ENCODE measurements at regions not wholly inside any gene's neighbourhood (a gene's known extent, or its start where the extent isn't known, plus 50 kb on each side); places are given as distances from the start of the nearest gene placed in this dataset.

- no peak for TF ChIP-seq CTCF (IDR thresholded peaks at IDR 0.05; ENCODE audit: borderline replicate concordance, extremely low read depth, insufficient read depth)
- no peaks in the 10 kb centered on the region for H3K27me3 ChIP-seq (ENCODE audit: control insufficient read depth, insufficient read depth, low read length)
- DNase-seq (no peak), FAIRE-seq (no peak)
- intact Hi-C loops (cut with DNase I), result no loop called here
- no peaks in the 10 kb centered on the region for H3K4me1 ChIP-seq (ENCODE audit: control insufficient read depth in 2 of 3, insufficient read depth in 2 of 3, low read depth in 1 of 3, low read length in 3 of 3)
- no peak overlapping the region for H3K4me3 ChIP-seq (ENCODE audit: low read length in 3 of 3)
- no peaks in the 10 kb centered on the region for H3K36me3 ChIP-seq (ENCODE audit: control insufficient read depth in 2 of 3, insufficient read depth in 3 of 3, low read length in 3 of 3)
- H3K27ac ChIP-seq (ENCODE audit: low read depth in 2 of 2, low read length in 2 of 2), result no peak overlapping the region
- H3K9ac ChIP-seq (ENCODE audit: low read length in 3 of 3), result no peak overlapping the region
- no peaks in the 10 kb centered on the region for H3K9me3 ChIP-seq (ENCODE audit: control insufficient read depth in 2 of 3, insufficient read depth in 1 of 3, low read length in 3 of 3)
Observed at GRCh38 chr6:22497276-22497675, 72.1 kb upstream of the HDGFL1 start.

- no peaks in the 10 kb centered on the region for H3K36me3 ChIP-seq (ENCODE audit: control insufficient read depth in 2 of 3, insufficient read depth in 3 of 3, low read length in 3 of 3)
- FAIRE-seq (no peak), DNase-seq (no peak)
- H3K4me3 ChIP-seq (ENCODE audit: low read length in 3 of 3), result no peak overlapping the region
- TF ChIP-seq CTCF (IDR thresholded peaks at IDR 0.05; ENCODE audit: borderline replicate concordance, extremely low read depth, insufficient read depth), result no peak
- H3K27ac ChIP-seq (ENCODE audit: low read depth in 2 of 2, low read length in 2 of 2), result no peak overlapping the region
- H3K4me1 ChIP-seq (ENCODE audit: control insufficient read depth in 2 of 3, insufficient read depth in 2 of 3, low read depth in 1 of 3, low read length in 3 of 3), result no peaks in the 10 kb centered on the region
- H3K27me3 ChIP-seq (ENCODE audit: control insufficient read depth, insufficient read depth, low read length), result no peaks in the 10 kb centered on the region
- no peaks in the 10 kb centered on the region for H3K9me3 ChIP-seq (ENCODE audit: control insufficient read depth in 2 of 3, insufficient read depth in 1 of 3, low read length in 3 of 3)
- intact Hi-C loops (cut with DNase I), result no loop called here
- no peak overlapping the region for H3K9ac ChIP-seq (ENCODE audit: low read length in 3 of 3)
Observed at GRCh38 chr6:22499815-22500214, 69.6 kb upstream of the HDGFL1 start.

GRCh38 chr6:22506496-22506895 lies 62.9 kb upstream of the HDGFL1 start:
- no peak for TF ChIP-seq CTCF (IDR thresholded peaks at IDR 0.05; ENCODE audit: borderline replicate concordance, extremely low read depth, insufficient read depth)
- no peaks in the 10 kb centered on the region for H3K27me3 ChIP-seq (ENCODE audit: control insufficient read depth, insufficient read depth, low read length)
- intact Hi-C loops (cut with DNase I), result no loop called here
- no peaks in the 10 kb centered on the region for H3K9me3 ChIP-seq (ENCODE audit: control insufficient read depth in 2 of 3, insufficient read depth in 1 of 3, low read length in 3 of 3)
- H3K27ac ChIP-seq (ENCODE audit: low read depth in 2 of 2, low read length in 2 of 2), result no peak overlapping the region
- H3K4me3 ChIP-seq (ENCODE audit: low read length in 3 of 3), result no peak overlapping the region
- H3K9ac ChIP-seq (ENCODE audit: low read length in 3 of 3), result no peak overlapping the region
- no peaks in the 10 kb centered on the region for H3K36me3 ChIP-seq (ENCODE audit: control insufficient read depth in 2 of 3, insufficient read depth in 3 of 3, low read length in 3 of 3)
- FAIRE-seq (peak; percentile 23), DNase-seq (no peak)
- H3K4me1 ChIP-seq (ENCODE audit: control insufficient read depth in 2 of 3, insufficient read depth in 2 of 3, low read depth in 1 of 3, low read length in 3 of 3), result no peaks in the 10 kb centered on the region

- Histone ChIP-seq H3K27me3 (ENCODE audit: control insufficient read depth, insufficient read depth, low read length) (no peaks in the 10 kb centered on the region), H3K36me3 (ENCODE audit: control insufficient read depth in 2 of 3, insufficient read depth in 3 of 3, low read length in 3 of 3) (no peaks in the 10 kb centered on the region), H3K9ac (ENCODE audit: low read length in 3 of 3) (no peak overlapping the region), H3K4me3 (ENCODE audit: low read length in 3 of 3) (no peak overlapping the region), H3K4me1 (ENCODE audit: control insufficient read depth in 2 of 3, insufficient read depth in 2 of 3, low read depth in 1 of 3, low read length in 3 of 3) (no peaks in the 10 kb centered on the region), H3K9me3 (ENCODE audit: control insufficient read depth in 2 of 3, insufficient read depth in 1 of 3, low read length in 3 of 3) (no peaks in the 10 kb centered on the region), H3K27ac (ENCODE audit: low read depth in 2 of 2, low read length in 2 of 2) (no peak overlapping the region)
- intact Hi-C loops (cut with DNase I), result no loop called here
- no peak for TF ChIP-seq CTCF (IDR thresholded peaks at IDR 0.05; ENCODE audit: borderline replicate concordance, extremely low read depth, insufficient read depth)
- FAIRE-seq (no peak), DNase-seq (peak in 1 of 5 donors; percentile 20)
Observed at GRCh38 chr6:22512686-22513427, 56.5 kb upstream of the HDGFL1 start.
